ENCODE measurements at regions not wholly inside any gene's neighbourhood (a gene's known extent, or its start where the extent isn't known, plus 50 kb on each side); places are given as distances from the start of the nearest gene placed in this dataset.

- DNase-seq = no peak
Measured at GRCh38 chr16:73232555-73233328, 184.8 kb upstream of the ZFHX3 start.

- no peak for DNase-seq
Measured at GRCh38 chr16:73231944-73232554, 184.1 kb upstream of the ZFHX3 start.

GRCh38 chr16:73231379-73231778, 183.5 kb upstream of the ZFHX3 start:
- no peak for DNase-seq

GRCh38 chr16:73230651-73231050, 182.7 kb upstream of the ZFHX3 start:
- no peak for DNase-seq

- no peak for DNase-seq
Measured at GRCh38 chr16:73228649-73229048, 180.7 kb upstream of the ZFHX3 start.

GRCh38 chr16:73226675-73227074, 178.7 kb upstream of the ZFHX3 start:
- no peak for DNase-seq

- no peak for DNase-seq
Measured at GRCh38 chr16:73225983-73226382, 178.1 kb upstream of the ZFHX3 start.

- no peak for DNase-seq
Measured at GRCh38 chr16:73220836-73221235, 172.9 kb upstream of the ZFHX3 start.

GRCh38 chr16:73219176-73219575, 171.2 kb upstream of the ZFHX3 start:
- no peak for DNase-seq

GRCh38 chr16:73217654-73218053, 169.7 kb upstream of the ZFHX3 start:
- DNase-seq = peak; percentile 87

- no peak for DNase-seq
Measured at GRCh38 chr16:73216932-73217331, 169.0 kb upstream of the ZFHX3 start.

GRCh38 chr16:73215678-73216377, 167.9 kb upstream of the ZFHX3 start:
- DNase-seq = no peak

GRCh38 chr16:73214825-73215677, 167.1 kb upstream of the ZFHX3 start:
- no peak for DNase-seq

- peak; percentile 87 for DNase-seq
Measured at GRCh38 chr16:73213732-73214455, 166.0 kb upstream of the ZFHX3 start.

- no peak for DNase-seq
Measured at GRCh38 chr16:73212431-73212830, 164.5 kb upstream of the ZFHX3 start.

- no peak for DNase-seq
Measured at GRCh38 chr16:73210686-73211085, 162.8 kb upstream of the ZFHX3 start.

- no peak for DNase-seq
Measured at GRCh38 chr16:73210084-73210483, 162.2 kb upstream of the ZFHX3 start.

- no peak for DNase-seq
Measured at GRCh38 chr16:73209190-73209589, 161.3 kb upstream of the ZFHX3 start.

- DNase-seq = no peak
Measured at GRCh38 chr16:73206151-73206707, 158.3 kb upstream of the ZFHX3 start.

- DNase-seq = no peak
Measured at GRCh38 chr16:73205153-73205886, 157.4 kb upstream of the ZFHX3 start.
